ENCODE measurements at regions not wholly inside any gene's neighbourhood (a gene's known extent, or its start where the extent isn't known, plus 50 kb on each side); places are given as distances from the start of the nearest gene placed in this dataset.
A peak's percentile ranks its signal among the peaks of the same experiment; 100 is the strongest.

GRCh38 chr17:55585629-55586028 is 74.4 kb upstream of the SMIM36 start:
- Histone ChIP-seq H3K9me2 (replicated peaks; ENCODE audit: insufficient read depth, low read length) (no peaks in the 10 kb centered on the region), H3K4me2 (ENCODE audit: low read depth, low read length, poor library complexity, severe bottlenecking) (no peak overlapping the region), H4K20me1 (ENCODE audit: insufficient read depth, low read depth, low read length) (no peaks in the 10 kb centered on the region), H3K4me1 (ENCODE audit: low read length) (peaks cover 3% of the 10 kb centered on the region; the same call in 1 of the 2 replicates), H2AFZ (ENCODE audit: low read length) (no peak overlapping the region), H3K27ac (ENCODE audit: low read length) (no peak overlapping the region), H3K36me3 (ENCODE audit: insufficient read depth, low read length) (no peaks in the 10 kb centered on the region), H3K79me2 (ENCODE audit: low read length) (no peaks in the 10 kb centered on the region), H3K4me3 (ENCODE audit: low read length) (no peak overlapping the region), H3K9ac (ENCODE audit: low read length) (no peak overlapping the region), H3K27me3 (ENCODE audit: low read length) (no peaks in the 10 kb centered on the region), H3K9me3 (ENCODE audit: low read length) (no peaks in the 10 kb centered on the region)
- DNase-seq: peak; percentile 53

- Histone ChIP-seq H3K4me3 (ENCODE audit: low read length) (no peak overlapping the region), H3K79me2 (ENCODE audit: low read length) (no peaks in the 10 kb centered on the region), H3K9ac (ENCODE audit: low read length) (no peak overlapping the region), H3K27me3 (ENCODE audit: low read length) (no peaks in the 10 kb centered on the region), H3K9me2 (replicated peaks; ENCODE audit: insufficient read depth, low read length) (no peaks in the 10 kb centered on the region), H3K4me1 (ENCODE audit: low read length) (peaks cover 7% of the 10 kb centered on the region; the same call in 1 of the 2 replicates), H3K4me2 (ENCODE audit: low read depth, low read length, poor library complexity, severe bottlenecking) (no peak overlapping the region), H3K9me3 (ENCODE audit: low read length) (no peaks in the 10 kb centered on the region), H3K36me3 (ENCODE audit: insufficient read depth, low read length) (no peaks in the 10 kb centered on the region), H2AFZ (ENCODE audit: low read length) (no peak overlapping the region), H3K27ac (ENCODE audit: low read length) (no peak overlapping the region), H4K20me1 (ENCODE audit: insufficient read depth, low read depth, low read length) (no peaks in the 10 kb centered on the region)
- no peak for DNase-seq
Observed at GRCh38 chr17:55584861-55585260, 73.6 kb upstream of the SMIM36 start.

GRCh38 chr17:55584055-55584685 is 72.9 kb upstream of the SMIM36 start:
- H3K9ac ChIP-seq (ENCODE audit: low read length): no peak overlapping the region
- H3K4me2 ChIP-seq (ENCODE audit: low read depth, low read length, poor library complexity, severe bottlenecking): no peak overlapping the region
- peaks cover 7% of the 10 kb centered on the region; the same call in 1 of the 2 replicates for H3K4me1 ChIP-seq (ENCODE audit: low read length)
- DNase-seq: no peak
- no peaks in the 10 kb centered on the region for H3K9me2 ChIP-seq (replicated peaks; ENCODE audit: insufficient read depth, low read length)
- H3K27me3 ChIP-seq (ENCODE audit: low read length): no peaks in the 10 kb centered on the region
- H3K27ac ChIP-seq (ENCODE audit: low read length): no peak overlapping the region
- H4K20me1 ChIP-seq (ENCODE audit: insufficient read depth, low read depth, low read length): no peaks in the 10 kb centered on the region
- H2AFZ ChIP-seq (ENCODE audit: low read length): no peak overlapping the region
- H3K9me3 ChIP-seq (ENCODE audit: low read length): no peaks in the 10 kb centered on the region
- no peaks in the 10 kb centered on the region for H3K79me2 ChIP-seq (ENCODE audit: low read length)
- H3K4me3 ChIP-seq (ENCODE audit: low read length): no peak overlapping the region
- H3K36me3 ChIP-seq (ENCODE audit: insufficient read depth, low read length): no peaks in the 10 kb centered on the region

GRCh38 chr17:55582897-55583296 is 71.6 kb upstream of the SMIM36 start:
- H3K4me1 ChIP-seq (ENCODE audit: low read length): peaks cover 7% of the 10 kb centered on the region; the same call in 1 of the 2 replicates
- no peaks in the 10 kb centered on the region for H3K9me2 ChIP-seq (replicated peaks; ENCODE audit: insufficient read depth, low read length)
- no peak for DNase-seq
- no peak overlapping the region for H3K4me3 ChIP-seq (ENCODE audit: low read length)
- H3K9me3 ChIP-seq (ENCODE audit: low read length): no peaks in the 10 kb centered on the region
- no peaks in the 10 kb centered on the region for H3K27me3 ChIP-seq (ENCODE audit: low read length)
- H3K4me2 ChIP-seq (ENCODE audit: low read depth, low read length, poor library complexity, severe bottlenecking): no peak overlapping the region
- no peaks in the 10 kb centered on the region for H3K36me3 ChIP-seq (ENCODE audit: insufficient read depth, low read length)
- no peaks in the 10 kb centered on the region for H4K20me1 ChIP-seq (ENCODE audit: insufficient read depth, low read depth, low read length)
- H2AFZ ChIP-seq (ENCODE audit: low read length): no peak overlapping the region
- H3K27ac ChIP-seq (ENCODE audit: low read length): no peak overlapping the region
- no peaks in the 10 kb centered on the region for H3K79me2 ChIP-seq (ENCODE audit: low read length)
- H3K9ac ChIP-seq (ENCODE audit: low read length): no peak overlapping the region

GRCh38 chr17:55580596-55581133 is 69.4 kb upstream of the SMIM36 start:
- Histone ChIP-seq H3K79me2 (ENCODE audit: low read length) (no peaks in the 10 kb centered on the region), H3K4me2 (ENCODE audit: low read depth, low read length, poor library complexity, severe bottlenecking) (peak overlapping the region; percentile 14), H2AFZ (ENCODE audit: low read length) (peak overlapping the region; percentile 43; the same call in 1 of the 2 replicates), H3K9me2 (replicated peaks; ENCODE audit: insufficient read depth, low read length) (no peaks in the 10 kb centered on the region), H3K9ac (ENCODE audit: low read length) (no peak overlapping the region), H3K9me3 (ENCODE audit: low read length) (no peaks in the 10 kb centered on the region), H3K4me1 (ENCODE audit: low read length) (peaks cover 25% of the 10 kb centered on the region), H3K36me3 (ENCODE audit: insufficient read depth, low read length) (no peaks in the 10 kb centered on the region), H4K20me1 (ENCODE audit: insufficient read depth, low read depth, low read length) (no peaks in the 10 kb centered on the region), H3K27me3 (ENCODE audit: low read length) (no peaks in the 10 kb centered on the region), H3K27ac (ENCODE audit: low read length) (no peak overlapping the region), H3K4me3 (ENCODE audit: low read length) (no peak overlapping the region)
- no peak for DNase-seq

GRCh38 chr17:55577687-55578086 is 66.4 kb upstream of the SMIM36 start:
- peaks cover 26% of the 10 kb centered on the region for H3K4me1 ChIP-seq (ENCODE audit: low read length)
- no peak overlapping the region for H3K9ac ChIP-seq (ENCODE audit: low read length)
- no peaks in the 10 kb centered on the region for H3K36me3 ChIP-seq (ENCODE audit: insufficient read depth, low read length)
- no peaks in the 10 kb centered on the region for H3K79me2 ChIP-seq (ENCODE audit: low read length)
- H3K9me2 ChIP-seq (replicated peaks; ENCODE audit: insufficient read depth, low read length): no peaks in the 10 kb centered on the region
- H2AFZ ChIP-seq (ENCODE audit: low read length): no peak overlapping the region
- peak overlapping the region; percentile 31; the same call in 1 of the 2 replicates for H3K4me3 ChIP-seq (ENCODE audit: low read length)
- peak overlapping the region; percentile 53 for H3K4me2 ChIP-seq (ENCODE audit: low read depth, low read length, poor library complexity, severe bottlenecking)
- no peaks in the 10 kb centered on the region for H4K20me1 ChIP-seq (ENCODE audit: insufficient read depth, low read depth, low read length)
- no peaks in the 10 kb centered on the region for H3K27me3 ChIP-seq (ENCODE audit: low read length)
- no peaks in the 10 kb centered on the region for H3K9me3 ChIP-seq (ENCODE audit: low read length)
- no peak overlapping the region for H3K27ac ChIP-seq (ENCODE audit: low read length)
- DNase-seq: no peak

- Histone ChIP-seq H3K27me3 (ENCODE audit: low read length) (no peaks in the 10 kb centered on the region), H3K79me2 (ENCODE audit: low read length) (no peaks in the 10 kb centered on the region), H3K9me2 (replicated peaks; ENCODE audit: insufficient read depth, low read length) (no peaks in the 10 kb centered on the region), H2AFZ (ENCODE audit: low read length) (peak overlapping the region; percentile 66), H3K9me3 (ENCODE audit: low read length) (no peaks in the 10 kb centered on the region), H3K4me1 (ENCODE audit: low read length) (peaks cover 26% of the 10 kb centered on the region), H3K4me3 (ENCODE audit: low read length) (peak overlapping the region; percentile 31; the same call in 1 of the 2 replicates), H3K9ac (ENCODE audit: low read length) (peak overlapping the region; percentile 49), H3K36me3 (ENCODE audit: insufficient read depth, low read length) (no peaks in the 10 kb centered on the region), H3K27ac (ENCODE audit: low read length) (no peak overlapping the region; the same call in 1 of the 2 replicates), H3K4me2 (ENCODE audit: low read depth, low read length, poor library complexity, severe bottlenecking) (peak overlapping the region; percentile 53), H4K20me1 (ENCODE audit: insufficient read depth, low read depth, low read length) (no peaks in the 10 kb centered on the region)
- peak; percentile 51 for DNase-seq
Observed at GRCh38 chr17:55576996-55577586, 65.8 kb upstream of the SMIM36 start.

- no peaks in the 10 kb centered on the region for H3K36me3 ChIP-seq (ENCODE audit: insufficient read depth, low read length)
- H4K20me1 ChIP-seq (ENCODE audit: insufficient read depth, low read depth, low read length): no peaks in the 10 kb centered on the region
- peaks cover 26% of the 10 kb centered on the region for H3K4me1 ChIP-seq (ENCODE audit: low read length)
- H3K9ac ChIP-seq (ENCODE audit: low read length): peak overlapping the region; percentile 49
- no peaks in the 10 kb centered on the region for H3K9me3 ChIP-seq (ENCODE audit: low read length)
- no peaks in the 10 kb centered on the region for H3K27me3 ChIP-seq (ENCODE audit: low read length)
- no peak overlapping the region; the same call in 1 of the 2 replicates for H3K27ac ChIP-seq (ENCODE audit: low read length)
- peak; percentile 57 for DNase-seq
- peak overlapping the region; percentile 31; the same call in 1 of the 2 replicates for H3K4me3 ChIP-seq (ENCODE audit: low read length)
- no peaks in the 10 kb centered on the region for H3K79me2 ChIP-seq (ENCODE audit: low read length)
- H3K4me2 ChIP-seq (ENCODE audit: low read depth, low read length, poor library complexity, severe bottlenecking): peak overlapping the region; percentile 53
- peak overlapping the region; percentile 66 for H2AFZ ChIP-seq (ENCODE audit: low read length)
- no peaks in the 10 kb centered on the region for H3K9me2 ChIP-seq (replicated peaks; ENCODE audit: insufficient read depth, low read length)
Observed at GRCh38 chr17:55576237-55576995, 65.2 kb upstream of the SMIM36 start.

Measured in Karpas-422 (cell line).